Islet precursor cell (in vitro differentiated cells): ENCODE measurements at regions not wholly inside any gene's neighbourhood (a gene's known extent, or its start where the extent isn't known, plus 50 kb on each side); places are given as distances from the start of the nearest gene placed in this dataset.

Experiments used
- DNase-seq: peaks from one replicate; pipeline ENCODE4 v3.0.0-alpha.2; 2018

DNA sequence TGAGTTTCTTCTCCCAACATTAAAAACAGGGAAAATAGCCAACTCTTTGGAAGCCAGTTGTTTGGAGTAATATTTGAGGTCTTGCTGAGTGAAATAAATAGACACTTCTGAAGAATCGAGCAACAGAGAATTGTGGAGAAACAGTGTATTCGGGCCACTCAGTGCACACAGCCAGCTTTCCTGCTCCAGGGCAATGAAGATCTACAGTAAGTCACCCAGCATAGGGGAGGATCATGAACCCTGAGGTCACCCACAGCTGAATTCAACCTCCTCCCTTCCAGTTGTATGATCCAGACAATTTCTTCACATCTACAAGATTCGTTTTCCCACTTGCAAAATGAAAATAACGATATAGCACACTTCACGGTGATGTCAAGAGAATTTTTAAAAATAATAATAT, 161.7 kb upstream of the BCL6 start:
- DNase-seq = no peak

DNA sequence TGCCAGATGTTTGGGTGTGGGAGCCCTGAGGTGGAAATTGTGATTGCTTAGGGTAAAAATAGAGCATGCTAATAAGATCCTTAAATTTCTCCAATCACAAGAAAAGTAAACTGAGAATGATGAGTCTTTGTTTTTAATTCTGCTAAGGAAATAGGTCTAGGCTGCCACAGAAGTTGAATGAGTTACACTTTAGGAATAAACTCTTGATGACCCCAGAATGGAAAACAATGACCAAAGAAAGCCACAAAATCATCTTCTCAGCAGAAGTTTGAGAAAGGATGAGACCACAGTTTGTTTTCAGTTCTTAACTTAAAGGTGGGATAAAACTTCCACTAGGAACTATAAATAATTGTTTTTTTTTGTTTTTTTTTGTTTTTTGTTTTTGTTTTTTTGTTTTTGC, 164.6 kb upstream of the BCL6 start:
- no peak for DNase-seq

DNA sequence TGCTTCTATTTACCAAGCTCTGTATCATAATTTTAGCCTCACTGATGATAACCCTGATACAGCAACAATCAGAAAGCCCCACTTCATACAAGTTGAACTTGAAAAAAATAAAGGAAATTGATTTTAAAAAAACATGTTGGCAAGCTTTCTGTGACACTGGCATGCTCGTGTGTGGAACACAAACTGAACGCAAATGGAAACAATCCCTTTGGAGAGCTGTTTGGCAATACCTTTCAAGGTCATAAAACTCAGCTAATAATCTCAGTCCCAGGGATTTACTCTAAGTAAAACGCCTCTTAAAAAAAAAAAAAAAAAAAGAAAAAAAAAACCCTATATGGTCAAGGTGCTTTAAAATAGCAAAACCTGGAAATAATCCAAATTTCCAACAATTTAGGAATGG, 166.7 kb upstream of the BCL6 start:
- no peak for DNase-seq

DNA sequence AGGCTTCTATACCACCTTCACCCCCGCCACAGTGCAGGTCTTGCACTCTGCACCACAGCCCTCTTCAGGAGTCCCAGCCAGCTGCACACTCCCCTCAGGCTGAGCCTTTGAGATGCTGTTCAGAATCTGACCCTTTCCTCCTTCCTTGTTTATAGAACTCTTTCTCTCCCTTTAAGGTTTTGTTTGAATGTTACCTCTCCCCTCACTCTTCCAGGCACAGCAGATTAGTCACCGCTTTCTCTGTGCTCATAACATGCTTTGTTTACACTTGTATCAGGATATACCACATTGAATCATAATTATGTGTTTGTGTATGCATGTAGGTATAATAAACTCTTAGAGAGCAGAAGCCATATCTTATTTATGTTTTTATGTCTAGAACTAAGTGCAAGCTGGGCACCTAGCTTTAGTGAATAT, 168.4 kb upstream of the BCL6 start:
- DNase-seq = peak; percentile 62

DNA sequence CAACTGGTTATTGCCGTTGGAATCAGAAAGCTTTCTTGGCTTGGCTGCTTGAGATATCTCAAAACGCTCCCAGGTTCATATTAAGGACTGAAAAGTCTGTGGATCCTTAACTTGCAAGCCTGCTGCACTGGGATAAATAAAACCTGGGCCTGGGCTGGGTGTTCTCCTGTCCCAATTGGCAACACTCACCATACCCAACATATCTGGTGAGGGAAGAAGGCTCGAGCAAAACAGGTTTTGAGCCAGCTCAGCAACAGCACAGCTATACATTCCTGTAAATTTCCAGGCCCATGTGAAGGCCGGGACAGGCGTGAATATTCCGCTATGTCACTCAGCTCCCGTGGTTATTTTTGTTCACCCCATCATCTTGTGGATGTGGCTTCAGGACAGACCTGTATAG, 169.0 kb upstream of the BCL6 start:
- peak; percentile 86 for DNase-seq

DNA sequence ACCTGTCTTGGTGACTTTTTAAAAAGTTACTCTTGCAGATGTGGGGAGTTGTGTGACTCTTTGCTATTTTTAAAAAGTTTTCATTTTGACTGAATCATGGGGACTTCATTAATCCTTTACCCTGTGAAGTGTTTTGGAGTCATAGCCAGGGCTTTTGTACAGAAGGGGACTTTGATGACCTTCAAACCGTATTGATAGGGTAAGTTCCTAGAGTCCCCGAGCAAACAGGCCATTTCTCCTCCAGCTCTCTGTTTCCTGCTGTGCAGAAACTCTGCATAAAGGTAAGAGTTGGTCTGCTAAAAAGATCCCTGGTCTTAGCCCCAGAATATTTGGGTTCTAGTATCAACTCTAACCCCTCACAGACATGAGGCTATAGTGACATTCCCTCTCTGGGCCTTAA, 170.8 kb upstream of the BCL6 start:
- DNase-seq = no peak

DNA sequence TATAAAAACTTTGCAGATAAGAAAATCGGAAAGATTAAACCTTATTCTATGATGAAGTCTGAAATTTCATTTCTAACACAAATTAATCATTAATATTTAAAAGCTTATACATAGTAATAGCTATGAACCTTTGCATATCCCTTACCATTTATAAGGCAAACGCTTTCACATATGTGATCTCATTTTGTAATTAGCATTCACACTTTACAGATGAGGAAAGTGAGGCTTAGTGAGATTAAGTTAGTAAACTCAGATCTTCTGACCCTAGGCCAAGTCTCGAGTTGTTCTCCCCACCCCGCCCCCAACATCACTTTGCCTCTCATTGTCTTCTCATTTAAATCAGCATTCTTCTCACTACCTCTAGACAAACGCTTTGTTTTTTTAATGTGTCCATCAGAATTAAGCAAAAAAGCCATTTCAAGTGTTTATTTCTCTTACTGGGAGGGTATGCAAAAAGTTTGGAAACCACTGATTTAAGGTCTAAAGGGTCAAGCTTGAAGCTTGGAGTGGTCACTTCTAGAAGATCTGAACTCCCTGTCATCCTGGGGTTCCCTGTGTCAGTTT, 172.9 kb upstream of the BCL6 start:
- no peak for DNase-seq

DNA sequence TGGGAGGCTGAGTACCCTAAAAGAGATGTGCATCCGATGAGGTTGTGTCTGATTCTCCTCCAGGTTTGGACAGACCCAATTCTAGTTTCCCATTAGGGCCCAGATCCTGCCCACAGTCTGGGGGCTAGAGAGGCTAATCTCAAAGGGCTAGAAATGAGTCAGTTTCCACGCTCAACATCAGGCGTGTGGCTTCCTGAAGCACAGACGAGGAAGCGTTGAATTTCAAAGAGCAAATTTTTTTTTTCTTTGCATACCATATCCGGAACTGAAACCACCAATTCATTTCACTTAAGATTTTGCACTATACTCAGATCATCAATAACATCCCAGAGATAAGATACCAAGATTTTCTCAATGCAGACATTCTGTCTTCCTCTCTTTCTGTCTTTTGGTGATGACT, 173.8 kb upstream of the BCL6 start:
- DNase-seq = no peak

DNA sequence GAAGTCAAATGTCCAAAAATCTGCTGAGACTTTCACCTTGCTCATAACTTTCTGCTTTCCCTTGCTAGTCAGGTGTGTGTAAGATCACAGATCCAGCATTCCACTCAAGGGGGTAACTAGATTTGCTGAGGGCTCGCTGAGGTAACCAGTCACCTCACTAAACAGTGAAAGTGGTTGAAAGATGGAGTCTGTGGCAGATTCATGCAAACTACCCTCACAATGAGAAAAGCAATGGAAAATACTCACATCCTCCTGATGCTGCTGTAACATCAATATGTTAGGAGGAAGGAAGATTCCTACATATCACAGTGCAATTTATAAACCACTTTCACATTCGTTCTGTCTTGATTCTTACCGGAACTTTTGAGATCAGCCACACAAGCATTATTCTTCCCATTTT, 174.3 kb upstream of the BCL6 start:
- no peak for DNase-seq

DNA sequence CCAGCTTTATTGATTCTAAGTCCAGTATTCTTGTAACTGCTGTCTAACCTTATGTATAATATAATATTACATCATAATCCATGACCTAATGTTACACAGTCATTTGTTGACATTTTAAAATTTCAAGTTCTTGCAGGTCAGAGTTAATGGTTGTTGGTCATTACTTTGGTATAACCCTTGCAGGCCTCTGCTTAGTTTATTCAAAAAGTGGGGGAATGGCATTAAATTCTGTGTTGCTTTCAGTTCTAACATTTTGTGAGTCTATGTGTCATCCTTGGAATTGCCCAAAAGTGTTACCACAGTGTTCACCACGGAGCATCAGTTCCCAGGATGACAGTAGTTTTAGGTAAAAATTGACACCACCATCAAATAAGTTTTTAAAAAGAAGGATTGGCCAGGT, 174.8 kb upstream of the BCL6 start:
- no peak for DNase-seq

DNA sequence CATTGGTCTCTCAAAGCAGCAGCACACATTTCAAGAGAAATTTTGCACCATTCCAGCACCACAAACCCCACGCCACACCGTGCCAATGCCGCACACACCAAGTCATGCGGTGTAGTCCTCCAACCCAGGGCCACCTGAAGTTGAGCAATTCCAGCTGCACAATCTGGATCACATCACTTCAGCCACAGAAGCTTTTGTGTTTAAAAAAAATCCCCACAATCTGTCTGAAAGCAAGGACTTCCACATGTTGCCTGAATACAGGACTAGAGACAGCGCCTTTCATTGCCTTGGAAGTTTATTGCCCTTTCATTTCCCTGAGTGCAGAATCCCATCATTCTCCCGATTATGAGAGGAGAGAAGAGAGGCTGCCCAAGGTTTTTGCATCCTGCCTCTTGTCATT, 175.6 kb upstream of the BCL6 start:
- no peak for DNase-seq

DNA sequence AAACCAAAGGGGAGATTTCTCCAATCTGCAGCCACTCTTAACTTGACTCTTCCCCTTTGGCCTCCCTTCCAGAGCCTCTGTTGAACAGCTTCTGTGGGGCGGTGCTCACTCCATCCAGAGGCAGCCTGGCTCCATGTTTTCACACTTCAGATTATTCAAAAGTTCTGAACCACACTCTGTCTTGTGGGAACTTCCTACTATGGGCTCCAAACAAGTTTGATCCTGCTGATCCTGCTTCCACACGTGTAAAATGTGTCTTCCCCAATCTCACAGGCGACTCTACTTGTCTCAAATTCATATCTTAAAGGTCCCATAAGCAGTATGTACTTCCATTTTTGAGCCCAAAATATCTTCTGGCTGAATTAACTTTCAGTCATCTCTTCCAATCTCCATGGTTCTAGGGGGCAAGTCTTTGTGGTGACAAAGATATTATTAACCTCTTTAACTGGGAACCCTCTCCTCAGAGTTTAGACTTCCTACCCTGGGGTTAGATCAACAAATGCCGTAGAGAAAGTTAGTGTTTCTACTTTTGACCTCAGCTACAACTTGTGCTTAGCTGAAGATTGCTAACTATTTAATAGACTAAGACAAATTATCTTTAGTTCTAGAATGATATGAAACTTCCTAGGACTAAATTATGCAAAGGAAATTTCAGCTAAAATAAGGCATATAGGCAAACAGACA, 176.3 kb upstream of the BCL6 start:
- DNase-seq = no peak

DNA sequence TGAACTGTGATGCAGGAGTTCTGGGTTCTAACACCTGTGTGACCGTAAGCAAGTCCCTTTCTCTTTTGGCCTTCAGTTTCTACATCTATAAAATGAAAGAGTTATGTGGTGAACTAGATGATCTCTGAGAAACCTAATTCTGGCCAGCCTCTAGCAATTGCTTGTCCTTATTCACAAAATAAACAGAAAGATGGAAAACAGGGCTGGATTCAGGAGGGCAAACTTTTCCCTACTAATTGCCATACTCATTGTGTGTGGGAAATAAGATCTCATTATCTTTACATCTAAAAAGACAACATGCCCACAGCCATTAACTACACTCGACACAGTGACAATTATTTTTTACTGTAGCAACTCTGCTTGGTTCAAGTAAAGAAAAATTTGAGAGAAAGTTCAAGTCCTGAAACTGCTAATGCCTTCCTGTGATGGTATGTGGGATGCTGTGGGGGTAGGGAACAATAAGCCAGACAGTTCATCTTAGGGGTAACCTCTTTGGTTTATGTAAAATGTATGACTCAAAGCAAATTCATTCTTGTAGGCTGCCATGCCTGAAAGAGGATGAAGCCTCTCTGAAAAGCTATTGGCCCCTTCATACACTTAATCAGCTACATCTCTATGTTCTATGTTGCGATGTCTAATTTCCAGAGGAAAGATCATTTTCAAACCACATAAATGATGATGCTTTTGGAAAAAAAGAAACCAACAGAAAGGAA, 177.6 kb upstream of the BCL6 start:
- DNase-seq = no peak

DNA sequence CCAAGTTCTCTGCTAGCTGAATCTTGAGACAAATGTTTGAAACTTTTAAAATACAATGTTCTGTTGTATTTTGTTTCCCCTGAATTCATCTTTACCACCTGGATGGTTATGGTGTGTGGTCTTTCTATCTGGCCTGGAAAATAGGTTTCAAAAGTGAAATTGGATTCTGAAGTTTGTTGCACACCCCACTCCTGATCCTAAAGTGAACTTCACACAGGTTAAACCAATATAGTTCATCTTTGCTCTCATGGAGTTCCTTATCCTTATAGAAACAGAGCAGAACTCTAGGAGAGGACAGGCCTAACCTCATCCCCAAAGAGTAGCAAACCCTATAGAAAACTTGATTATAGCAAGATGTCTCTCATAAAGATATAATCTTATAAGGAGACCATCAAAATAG, 179.4 kb upstream of the BCL6 start:
- no peak for DNase-seq

DNA sequence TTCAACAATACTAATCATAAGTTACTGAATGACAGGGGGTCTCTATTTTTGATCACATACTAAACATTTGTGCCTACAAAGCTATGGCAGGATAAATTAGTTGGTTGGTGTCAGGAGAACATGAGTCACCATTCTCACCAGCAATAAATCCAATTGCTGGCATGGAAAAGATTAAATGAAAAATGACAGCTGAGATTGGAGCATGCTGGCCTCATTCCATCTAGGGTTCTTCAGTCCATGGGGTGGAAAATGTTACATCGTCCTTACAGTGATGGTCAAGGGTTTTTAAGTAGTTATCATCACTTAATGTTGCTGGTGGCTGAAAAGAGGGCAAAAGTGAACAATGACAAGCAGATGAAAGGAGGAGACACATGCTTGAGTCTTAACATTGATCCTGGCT, 180.1 kb upstream of the BCL6 start:
- DNase-seq = no peak

DNA sequence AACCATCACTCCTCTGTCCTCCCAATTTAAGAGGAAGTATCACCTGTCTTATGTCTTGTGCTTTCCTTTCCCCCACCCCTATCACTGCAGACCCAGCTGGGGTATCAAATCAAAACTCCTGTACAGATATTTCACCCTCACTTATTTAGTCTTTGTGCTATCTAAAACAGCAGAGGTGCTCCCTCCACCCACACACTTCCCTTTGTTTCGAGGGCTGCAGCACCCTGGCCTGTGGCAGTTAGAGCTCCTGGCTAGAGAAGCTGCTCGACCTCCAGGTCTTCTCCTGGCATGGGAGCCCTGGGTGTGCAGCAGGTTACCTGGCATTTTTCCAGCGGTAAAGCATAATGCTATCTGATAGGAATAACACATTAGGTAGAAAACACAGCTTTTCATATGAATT, 181.4 kb upstream of the BCL6 start:
- DNase-seq = no peak

DNA sequence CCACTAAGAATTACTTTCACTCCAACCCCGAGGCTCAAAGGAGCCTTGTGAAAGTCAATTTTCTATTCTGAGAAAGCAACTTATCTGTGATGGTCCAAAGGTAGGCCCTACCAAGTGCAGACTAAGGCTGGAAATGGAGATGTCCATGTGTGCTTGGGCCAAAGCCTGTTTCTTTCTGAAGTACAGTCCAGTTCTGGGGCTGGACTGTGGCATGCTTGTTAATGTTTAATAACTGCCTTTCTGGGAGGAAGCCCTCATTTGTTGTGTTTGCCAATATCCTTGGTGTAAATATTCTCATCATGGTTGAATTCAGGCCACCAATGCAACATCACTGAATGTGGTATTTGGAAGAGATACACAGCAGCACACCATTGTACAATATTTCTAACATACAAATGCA, 182.3 kb upstream of the BCL6 start:
- no peak for DNase-seq

DNA sequence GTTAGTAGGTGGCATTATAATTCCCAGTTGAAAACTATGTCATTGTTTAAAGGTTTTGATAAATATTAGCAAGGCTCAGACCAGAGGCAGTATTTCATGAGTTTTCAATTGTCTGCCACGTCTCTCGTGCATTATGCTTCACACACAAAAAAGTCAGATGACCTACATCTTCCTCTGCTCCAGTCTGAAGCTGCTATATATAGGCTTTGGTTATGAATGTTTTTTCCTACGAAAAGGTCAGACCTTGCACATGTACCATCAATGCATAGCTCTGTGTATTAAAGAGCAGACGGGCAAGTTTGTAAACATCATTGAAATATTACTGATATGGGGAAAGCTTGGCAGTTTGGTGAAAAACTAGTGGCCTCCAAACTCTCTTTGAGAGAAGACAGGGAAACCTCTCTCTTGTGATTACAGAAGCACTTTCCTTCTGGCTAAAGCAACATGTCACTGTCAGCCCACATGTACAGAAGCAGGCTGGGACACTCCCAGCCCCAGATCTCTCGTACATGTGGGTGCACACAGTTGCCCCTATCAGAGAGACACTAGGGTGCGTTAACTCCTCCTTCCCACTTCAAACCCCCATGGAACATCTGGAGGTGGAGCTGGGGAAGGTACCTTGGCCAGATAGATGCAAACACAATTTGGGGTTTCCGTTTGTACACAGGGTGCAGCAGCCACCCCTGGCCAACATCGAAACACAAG, 184.0 kb upstream of the BCL6 start:
- no peak for DNase-seq

DNA sequence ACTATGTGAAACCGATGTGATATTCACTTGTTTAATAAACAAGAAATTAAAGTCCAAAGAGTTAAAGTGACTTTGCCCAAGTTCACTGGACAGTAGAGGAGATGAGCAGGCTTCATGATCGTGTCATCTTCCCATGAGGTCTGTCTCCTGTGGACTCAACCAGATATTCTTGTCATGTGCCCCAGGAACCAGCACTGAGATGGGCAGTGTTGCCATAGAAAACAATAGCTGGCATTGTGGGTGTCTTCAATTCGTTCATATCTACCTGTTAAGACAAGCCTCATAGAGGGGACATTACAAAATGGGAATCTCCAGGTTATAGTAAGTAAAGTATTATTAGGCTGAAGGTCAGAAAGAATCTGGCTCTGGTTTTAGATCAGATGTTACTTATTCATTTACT, 184.8 kb upstream of the BCL6 start:
- DNase-seq = peak; percentile 1

DNA sequence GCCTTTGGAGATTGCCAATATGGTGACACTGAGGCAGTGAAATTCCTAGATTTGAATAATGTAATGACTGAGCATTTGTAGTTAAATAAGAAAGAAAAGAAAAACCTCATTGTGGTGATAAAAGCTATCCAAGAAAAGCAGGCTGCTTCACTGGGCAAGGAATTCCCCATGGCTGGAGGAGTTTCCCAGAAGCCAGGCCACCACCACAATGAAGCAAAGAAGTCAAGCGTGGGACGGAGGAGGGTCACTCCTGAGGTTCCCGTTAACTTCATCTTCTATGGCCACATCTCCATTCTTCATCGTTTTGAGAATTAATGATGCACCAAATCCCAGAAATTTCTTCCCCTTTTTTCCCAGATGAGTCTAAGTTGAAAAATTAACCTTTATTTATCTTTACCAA, 185.8 kb upstream of the BCL6 start:
- DNase-seq = no peak

DNA sequence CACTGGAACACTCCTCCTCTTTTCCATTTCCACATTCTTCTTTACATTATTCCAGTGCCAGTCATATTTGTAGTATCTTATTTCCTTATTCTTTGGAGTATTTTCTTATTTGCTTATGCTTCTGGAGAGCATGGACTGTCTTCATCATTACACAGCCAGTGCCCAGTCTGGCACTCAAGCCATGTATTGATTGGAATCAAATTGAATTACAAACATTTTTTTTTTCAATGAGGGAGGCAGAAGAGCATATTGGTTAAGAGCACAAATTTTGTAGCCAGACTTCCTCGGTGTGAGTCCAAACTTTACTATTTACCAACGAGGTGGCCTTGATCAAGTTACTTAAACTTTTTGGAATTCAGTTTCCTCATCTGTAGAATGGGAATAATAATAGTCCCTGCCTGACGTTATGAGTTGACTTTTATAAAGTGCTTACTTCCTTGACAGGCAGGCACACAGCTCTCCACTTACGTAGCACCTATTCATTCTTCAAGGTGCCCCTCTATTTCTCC, 186.6 kb upstream of the BCL6 start:
- DNase-seq = no peak

DNA sequence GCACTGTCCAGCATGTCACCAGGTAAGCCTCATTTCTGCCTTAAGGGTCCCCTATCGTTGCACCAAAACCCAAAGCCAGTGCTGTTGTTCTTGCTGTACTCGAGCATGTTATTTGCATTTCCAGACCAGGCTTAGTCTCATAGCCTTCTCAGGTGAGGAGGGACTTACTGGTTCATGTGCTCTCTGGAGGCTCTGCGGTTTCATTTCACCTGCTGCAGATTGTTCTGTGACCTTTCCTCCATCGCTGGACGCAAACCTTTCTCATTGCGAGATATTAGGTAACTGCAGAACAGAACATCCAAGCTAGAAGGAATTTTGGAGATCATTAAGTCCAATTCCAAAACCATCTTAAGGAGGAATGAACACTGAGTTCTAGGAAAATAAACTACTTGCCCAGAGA, 187.3 kb upstream of the BCL6 start:
- no peak for DNase-seq

DNA sequence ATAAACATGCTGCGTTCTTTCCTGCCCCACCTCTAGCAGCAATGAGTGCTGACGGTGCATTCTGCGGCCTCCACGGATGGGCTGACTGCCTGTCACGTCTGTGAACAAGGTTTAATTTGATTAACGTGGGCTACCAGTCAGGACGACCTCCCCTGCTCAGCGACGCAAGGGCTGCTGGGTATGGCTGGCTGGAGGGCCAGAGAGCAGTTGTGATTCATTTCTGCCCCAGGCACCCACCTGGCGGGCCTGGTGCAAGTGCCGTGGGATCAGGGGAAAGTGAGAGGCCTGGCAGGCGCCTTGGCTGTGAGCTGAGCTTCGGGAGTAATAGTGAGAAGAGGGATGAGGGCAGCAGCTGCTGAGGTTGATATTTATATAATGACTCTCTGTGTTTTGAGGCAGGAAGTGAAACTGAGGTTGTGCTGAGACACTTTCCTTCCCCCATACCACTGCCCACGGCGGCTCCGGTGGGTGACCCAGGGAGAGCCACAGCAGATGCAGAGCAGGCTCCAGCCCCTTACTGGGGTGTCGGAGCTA, 190.4 kb upstream of the BCL6 start:
- DNase-seq = peak; percentile 78

DNA sequence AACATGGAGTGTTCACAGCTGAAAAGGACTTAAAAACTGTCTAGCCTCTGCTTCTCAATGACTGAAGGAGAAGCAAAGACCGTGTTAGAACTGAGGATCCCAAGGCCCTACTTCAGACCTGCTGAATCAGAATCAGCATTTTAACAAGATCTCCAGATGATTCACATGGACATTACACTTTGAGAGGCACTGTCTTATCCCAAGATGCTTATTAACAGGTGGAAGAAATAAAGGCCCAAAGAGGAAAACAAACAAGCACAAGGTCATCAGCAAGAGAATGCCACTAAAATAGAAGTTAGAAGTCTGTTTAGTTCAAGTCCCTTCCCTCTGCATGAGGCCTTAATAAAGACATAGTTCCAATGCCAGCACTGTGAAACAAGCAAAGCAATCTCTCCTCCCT, 191.4 kb upstream of the BCL6 start:
- DNase-seq = no peak
